Neural crest cell (in vitro differentiated cells): ENCODE measurements at regions not wholly inside any gene's neighbourhood (a gene's known extent, or its start where the extent isn't known, plus 50 kb on each side); places are given as distances from the start of the nearest gene placed in this dataset.

Experiments
- DNase-seq: peaks from one replicate; pipeline ENCODE4 v3.0.0; 2021; ENCODE audit warnings: low read depth, mixed read lengths, low spot score
- H3K27ac Mint-ChIP-seq: one replicate; pipeline ENCODE4 v1.8.0; 2021; ENCODE audit warnings: mild to moderate bottlenecking, mixed read lengths; ENCODE audit not compliant: unreplicated experiment
- H3K27me3 Mint-ChIP-seq: 2 replicates; pipeline ENCODE4 v1.8.0; 2021; ENCODE audit warnings: low read depth, mild to moderate bottlenecking, mixed read lengths
- H3K36me3 Mint-ChIP-seq: 2 replicates; pipeline ENCODE4 v1.8.0; 2021; ENCODE audit warnings: low read depth, mild to moderate bottlenecking, mixed read lengths
- H3K4me1 Mint-ChIP-seq: 2 replicates; pipeline ENCODE4 v1.8.0; 2021; ENCODE audit warnings: mixed read lengths
- H3K4me3 Mint-ChIP-seq: one replicate; pipeline ENCODE4 v1.8.0; 2021; ENCODE audit warnings: mild to moderate bottlenecking, mixed read lengths
- H3K9me3 Mint-ChIP-seq: 2 replicates; pipeline ENCODE4 v1.8.0; 2021; ENCODE audit warnings: mixed read lengths
- TF ChIP-seq, protein P1 (sequence below): fragments of 200-600 bp; sonication (generic); conservative IDR thresholded peaks from 2 replicates; pipeline ENCODE4 v1.5.0; 2021; ENCODE audit warnings: antibody characterized with exemption, mild to moderate bottlenecking

DNA sequence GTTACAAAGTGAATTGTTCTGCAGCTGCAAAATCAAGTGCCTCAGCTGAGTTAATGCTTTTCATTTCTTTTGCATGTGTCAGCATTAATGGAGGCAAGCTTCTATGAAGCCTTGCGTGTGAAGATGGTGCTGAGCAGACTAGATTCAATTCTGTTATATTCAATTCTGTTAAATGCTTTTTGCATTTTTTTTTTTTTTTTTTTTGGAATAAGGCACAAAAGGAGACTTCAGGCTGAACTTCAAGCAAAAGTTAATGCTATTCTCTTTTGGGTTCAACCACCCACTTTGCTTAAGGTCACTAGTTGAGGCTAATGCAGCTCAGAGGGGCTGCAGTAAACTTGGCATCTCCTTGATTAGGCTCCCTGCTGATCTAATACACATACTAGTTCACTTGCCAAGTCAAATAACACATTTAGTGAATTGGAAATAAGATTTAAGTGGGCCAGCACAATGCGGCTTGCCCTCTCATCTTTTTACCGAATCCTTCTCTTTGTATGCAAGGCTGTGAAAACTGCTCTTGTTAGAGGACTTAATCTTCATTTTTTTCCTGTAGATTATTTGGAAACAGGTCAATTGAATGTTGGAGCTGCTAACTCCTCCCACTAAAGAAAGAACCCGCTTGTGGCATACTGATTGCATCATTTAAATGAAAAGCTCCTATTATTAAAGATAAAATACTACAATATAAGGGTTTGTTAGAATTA, 1020.2 kb downstream of the NR2F1-AS1 start:
- DNase-seq, result no peak
- H3K27me3 Mint-ChIP-seq, result no peaks in the 10 kb centered on the region
- H3K4me1 Mint-ChIP-seq, result peaks cover 21% of the 10 kb centered on the region
- no peak overlapping the region for H3K27ac Mint-ChIP-seq
- H3K36me3 Mint-ChIP-seq, result no peaks in the 10 kb centered on the region
- no peak overlapping the region for H3K4me3 Mint-ChIP-seq
- TF ChIP-seq, protein P1, sequence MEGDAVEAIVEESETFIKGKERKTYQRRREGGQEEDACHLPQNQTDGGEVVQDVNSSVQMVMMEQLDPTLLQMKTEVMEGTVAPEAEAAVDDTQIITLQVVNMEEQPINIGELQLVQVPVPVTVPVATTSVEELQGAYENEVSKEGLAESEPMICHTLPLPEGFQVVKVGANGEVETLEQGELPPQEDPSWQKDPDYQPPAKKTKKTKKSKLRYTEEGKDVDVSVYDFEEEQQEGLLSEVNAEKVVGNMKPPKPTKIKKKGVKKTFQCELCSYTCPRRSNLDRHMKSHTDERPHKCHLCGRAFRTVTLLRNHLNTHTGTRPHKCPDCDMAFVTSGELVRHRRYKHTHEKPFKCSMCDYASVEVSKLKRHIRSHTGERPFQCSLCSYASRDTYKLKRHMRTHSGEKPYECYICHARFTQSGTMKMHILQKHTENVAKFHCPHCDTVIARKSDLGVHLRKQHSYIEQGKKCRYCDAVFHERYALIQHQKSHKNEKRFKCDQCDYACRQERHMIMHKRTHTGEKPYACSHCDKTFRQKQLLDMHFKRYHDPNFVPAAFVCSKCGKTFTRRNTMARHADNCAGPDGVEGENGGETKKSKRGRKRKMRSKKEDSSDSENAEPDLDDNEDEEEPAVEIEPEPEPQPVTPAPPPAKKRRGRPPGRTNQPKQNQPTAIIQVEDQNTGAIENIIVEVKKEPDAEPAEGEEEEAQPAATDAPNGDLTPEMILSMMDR, result no peak
- H3K9me3 Mint-ChIP-seq, result peaks cover 6% of the 10 kb centered on the region

GRCh38 chr5:92559781-92560180, 1021.2 kb downstream of the NR2F1-AS1 start:
- Mint-ChIP-seq H3K9me3 (peaks cover 6% of the 10 kb centered on the region), H3K27ac (no peak overlapping the region), H3K36me3 (no peaks in the 10 kb centered on the region), H3K27me3 (no peaks in the 10 kb centered on the region), H3K4me1 (peaks cover 21% of the 10 kb centered on the region), H3K4me3 (no peak overlapping the region)
- TF ChIP-seq, protein P1, result no peak
- DNase-seq, result no peak

DNA sequence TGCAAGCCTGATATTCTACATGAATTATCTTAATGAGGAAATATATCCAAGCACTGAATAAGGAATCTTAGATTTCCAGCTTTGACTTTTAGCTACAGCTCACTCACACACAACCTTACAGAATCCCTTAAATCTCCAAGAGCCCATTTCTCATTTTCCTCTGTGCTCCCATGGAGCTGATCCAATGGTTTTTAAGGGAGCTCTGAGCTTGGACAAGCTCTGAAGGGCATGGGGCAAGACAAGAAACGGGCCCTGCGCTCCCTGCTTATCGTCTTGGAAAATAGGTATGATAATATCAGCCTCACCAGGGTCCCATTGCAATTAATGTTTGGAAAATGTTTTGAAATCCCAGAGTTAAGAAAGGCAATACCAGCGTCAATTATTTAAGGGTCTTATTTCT, 1021.7 kb downstream of the NR2F1-AS1 start:
- H3K36me3 Mint-ChIP-seq, result no peaks in the 10 kb centered on the region
- peaks cover 6% of the 10 kb centered on the region for H3K9me3 Mint-ChIP-seq
- DNase-seq, result no peak
- no peak overlapping the region for H3K4me3 Mint-ChIP-seq
- TF ChIP-seq, protein P1, result no peak
- no peak overlapping the region for H3K27ac Mint-ChIP-seq
- H3K4me1 Mint-ChIP-seq, result peaks cover 21% of the 10 kb centered on the region
- no peaks in the 10 kb centered on the region for H3K27me3 Mint-ChIP-seq

DNA sequence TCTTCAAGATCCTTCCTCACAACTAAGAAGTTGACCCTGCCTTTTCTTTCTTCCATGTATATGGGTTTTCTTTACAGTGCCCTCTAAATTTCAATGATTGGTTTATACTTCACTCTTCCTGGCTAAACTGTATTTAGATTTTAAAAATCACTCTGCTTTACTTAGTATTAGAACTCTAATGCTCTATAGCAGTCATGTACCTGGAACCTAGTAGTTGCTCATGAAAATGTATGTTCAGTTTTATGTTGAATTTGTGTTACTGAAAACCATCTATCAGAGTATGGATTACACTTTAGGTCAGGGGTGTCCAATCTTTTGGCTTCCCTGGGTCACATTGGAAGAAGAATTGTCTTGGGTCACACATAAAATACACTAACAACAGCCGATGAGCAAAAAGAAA, 1024.3 kb downstream of the NR2F1-AS1 start:
- H3K27me3 Mint-ChIP-seq, result no peaks in the 10 kb centered on the region
- H3K4me1 Mint-ChIP-seq, result peaks cover 33% of the 10 kb centered on the region
- H3K27ac Mint-ChIP-seq, result no peak overlapping the region
- no peak overlapping the region for H3K4me3 Mint-ChIP-seq
- TF ChIP-seq, protein P1, result no peak
- H3K9me3 Mint-ChIP-seq, result peaks cover 6% of the 10 kb centered on the region
- H3K36me3 Mint-ChIP-seq, result no peaks in the 10 kb centered on the region
- DNase-seq, result no peak

- DNase-seq, result no peak
- Mint-ChIP-seq H3K27me3 (no peaks in the 10 kb centered on the region), H3K36me3 (no peaks in the 10 kb centered on the region), H3K4me3 (no peak overlapping the region), H3K27ac (no peak overlapping the region), H3K4me1 (peaks cover 18% of the 10 kb centered on the region), H3K9me3 (peaks cover 6% of the 10 kb centered on the region)
- TF ChIP-seq, protein P1, result no peak
Observed at GRCh38 chr5:92554447-92555085, 1026.5 kb downstream of the NR2F1-AS1 start.
